GM19395 (cell line): ENCODE measurements at regions not wholly inside any gene's neighbourhood (a gene's known extent, or its start where the extent isn't known, plus 50 kb on each side); places are given as distances from the start of the nearest gene placed in this dataset.

Experiments
- ATAC-seq: cut with Tn5 transposase; IDR thresholded peaks from one replicate; pipeline ENCODE4 v1.9.1; 2021; ENCODE audit warnings: mild to moderate bottlenecking, moderate library complexity; ENCODE audit not compliant: unreplicated experiment

DNA sequence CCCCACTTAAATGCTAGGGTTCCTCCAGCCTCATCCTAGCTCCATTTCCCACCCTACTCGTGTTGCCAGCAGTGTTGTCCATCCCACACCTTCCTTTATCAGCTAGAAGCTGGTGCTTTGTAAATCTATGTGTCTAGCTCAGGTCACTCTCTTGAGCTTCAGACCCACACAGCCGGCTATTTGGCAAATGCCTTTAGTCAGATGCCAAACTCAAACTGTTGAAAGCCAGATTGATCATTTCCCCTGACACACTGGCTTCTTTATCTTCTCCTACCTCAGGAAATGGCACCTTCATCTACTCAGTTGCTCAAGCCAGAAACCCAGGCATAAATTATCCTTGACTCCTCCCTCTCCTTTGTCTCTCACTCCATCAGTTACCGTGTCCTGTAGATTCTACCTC, 61.5 kb upstream of the TPM1 start:
- ATAC-seq = no peak

DNA sequence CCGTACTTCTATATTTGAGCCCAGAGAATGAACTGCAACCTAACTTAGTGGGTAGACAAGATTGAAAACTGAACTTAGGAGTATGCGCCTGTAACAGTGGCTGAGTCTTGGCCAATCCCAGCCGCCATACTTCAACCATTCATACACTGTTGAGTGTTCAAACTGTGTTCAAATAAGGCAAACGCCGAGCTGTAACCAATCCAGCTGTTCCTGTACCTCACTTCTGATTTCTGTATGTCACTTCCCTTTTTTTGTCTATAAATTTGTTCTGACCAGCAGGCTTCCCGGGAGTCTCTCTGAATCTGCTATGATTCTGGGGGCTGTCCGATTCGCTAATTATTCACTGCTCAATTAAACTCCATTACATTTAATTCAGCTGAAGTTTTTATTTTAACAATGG, 58.6 kb upstream of the TPM1 start:
- no peak for ATAC-seq

DNA sequence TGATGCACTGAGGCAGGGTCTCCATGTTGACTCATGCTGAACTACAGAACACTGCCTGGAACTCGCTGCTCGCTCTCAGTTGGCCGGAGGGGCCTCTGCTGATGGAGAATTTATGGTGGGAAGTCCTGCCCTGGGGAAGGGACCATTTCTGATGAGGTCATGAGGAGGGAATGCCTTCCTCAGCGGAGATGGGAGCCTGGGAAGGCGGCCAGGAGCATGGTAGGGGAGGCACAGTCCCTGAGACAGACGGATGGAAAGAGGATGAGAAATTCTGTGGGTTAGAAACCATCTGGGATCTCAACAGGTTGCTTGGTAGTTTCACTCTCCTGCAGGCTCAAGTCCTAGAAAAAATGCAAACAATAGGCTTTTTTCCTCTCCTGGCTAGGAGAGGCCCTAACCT, 56.8 kb upstream of the TPM1 start:
- no peak for ATAC-seq

DNA sequence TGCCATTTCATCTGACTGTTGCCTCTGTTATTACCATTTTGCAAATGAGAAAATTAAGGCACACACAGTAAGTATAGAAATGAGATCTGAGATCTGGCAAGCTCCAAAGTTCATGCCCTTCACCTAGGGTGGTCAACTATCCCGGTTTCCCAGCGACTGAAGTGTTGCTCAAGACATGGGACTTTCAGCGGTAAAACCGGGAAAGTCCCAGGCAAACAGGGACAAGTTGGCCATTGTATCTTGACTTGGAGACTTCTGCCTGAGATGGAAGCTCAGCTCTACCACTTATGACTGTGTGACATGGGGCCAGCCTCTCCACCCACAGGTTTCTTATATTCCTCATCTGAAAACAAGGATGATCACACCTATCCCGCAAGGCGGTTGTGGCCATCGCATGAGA, 55.6 kb upstream of the TPM1 start:
- ATAC-seq = no peak

DNA sequence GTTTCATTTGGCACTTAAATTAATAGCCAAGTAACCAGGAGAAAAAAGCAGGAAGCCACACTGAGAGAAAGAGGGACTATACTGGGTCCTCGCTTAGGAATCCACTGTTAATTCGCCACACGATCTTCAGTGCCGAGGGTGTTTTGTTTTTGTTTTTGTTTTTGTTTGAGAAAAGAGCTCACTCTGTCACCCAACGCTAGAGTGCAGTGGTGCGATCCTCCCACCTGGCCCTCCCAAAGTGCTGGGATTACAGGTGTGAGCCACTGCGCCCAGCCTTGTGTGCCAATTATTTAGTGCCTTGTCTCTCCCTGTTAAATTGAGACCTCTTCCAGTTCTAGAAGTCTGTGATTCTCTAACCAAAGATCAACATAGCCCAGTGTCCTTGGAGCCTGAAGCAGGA, 53.8 kb upstream of the TPM1 start:
- ATAC-seq = no peak

DNA sequence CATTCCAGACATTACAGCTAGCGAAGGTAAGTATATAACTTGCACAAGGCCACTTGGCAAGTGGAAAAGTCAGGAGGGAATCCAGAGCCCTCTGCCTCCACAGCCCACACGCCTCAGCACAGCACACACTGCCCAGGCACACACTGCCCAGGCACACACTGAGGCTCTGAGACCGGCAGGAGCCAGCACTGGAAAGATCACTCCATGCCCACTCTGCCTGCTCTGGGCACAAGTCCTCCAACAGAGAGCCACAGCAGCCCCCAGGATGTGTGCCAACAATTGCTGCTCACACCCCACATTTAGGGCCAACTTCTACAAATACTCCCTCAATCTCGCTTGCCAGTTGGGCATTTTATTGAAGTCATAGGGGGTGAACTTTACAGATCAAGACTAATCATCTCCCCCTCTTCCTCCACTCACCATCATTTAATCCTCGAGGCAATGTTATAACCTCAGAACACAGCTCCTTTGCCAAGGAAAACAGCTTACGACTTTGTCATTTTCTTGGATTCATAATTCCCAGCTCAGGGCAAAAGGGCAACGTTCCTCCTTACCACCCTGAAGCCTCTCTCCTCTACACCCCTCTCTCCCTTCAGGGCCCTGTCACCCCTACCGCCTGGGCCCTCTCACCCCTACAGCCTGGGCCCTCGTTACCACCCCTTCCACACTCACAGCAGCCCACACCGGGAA, 53.0 kb upstream of the TPM1 start:
- no peak for ATAC-seq

DNA sequence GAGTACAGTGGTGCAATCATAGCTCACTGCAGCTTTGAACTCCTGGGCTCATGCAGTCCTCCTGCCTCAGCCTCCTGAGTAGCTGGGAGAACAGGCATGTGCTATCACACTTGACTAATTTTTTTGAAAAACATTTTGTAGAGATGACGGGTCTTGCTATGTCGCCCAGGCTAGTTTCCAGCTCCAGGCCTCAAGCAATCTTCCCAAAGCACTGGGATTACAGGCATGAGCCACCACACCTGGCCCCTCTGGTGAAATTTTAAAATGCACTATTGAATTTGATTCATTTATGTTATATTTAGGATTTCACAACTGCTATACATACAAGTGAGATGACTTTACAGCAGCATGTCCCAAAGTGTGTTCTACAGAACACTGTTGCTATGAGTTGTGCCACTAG, 50.8 kb upstream of the TPM1 start:
- ATAC-seq = no peak

DNA sequence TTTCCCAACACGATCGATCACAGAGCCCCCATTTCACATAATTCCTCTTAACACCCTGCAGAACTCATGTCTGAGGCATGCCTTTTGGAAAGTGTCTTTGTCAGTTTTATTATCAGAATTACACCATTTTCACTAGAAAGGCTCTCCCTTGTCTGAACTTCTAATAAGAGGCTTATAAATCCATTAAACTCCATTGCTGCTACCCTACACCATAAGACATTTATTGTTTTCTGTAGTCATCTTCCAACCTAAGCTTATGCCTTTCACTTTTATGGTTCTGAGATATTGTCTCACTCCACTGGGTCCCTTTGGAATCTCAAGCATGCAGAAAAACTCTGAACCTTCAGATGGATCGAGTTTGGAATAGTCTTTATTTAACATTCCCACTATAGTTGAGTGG, 50.2 kb upstream of the TPM1 start:
- ATAC-seq = no peak
